GM18870 (cell line): ENCODE measurements at regions not wholly inside any gene's neighbourhood (a gene's known extent, or its start where the extent isn't known, plus 50 kb on each side); places are given as distances from the start of the nearest gene placed in this dataset.

Experiments
- ATAC-seq: cut with Tn5 transposase; IDR thresholded peaks from one replicate; pipeline ENCODE4 v1.9.1; 2021; ENCODE audit warnings: moderate library complexity; ENCODE audit not compliant: unreplicated experiment

DNA sequence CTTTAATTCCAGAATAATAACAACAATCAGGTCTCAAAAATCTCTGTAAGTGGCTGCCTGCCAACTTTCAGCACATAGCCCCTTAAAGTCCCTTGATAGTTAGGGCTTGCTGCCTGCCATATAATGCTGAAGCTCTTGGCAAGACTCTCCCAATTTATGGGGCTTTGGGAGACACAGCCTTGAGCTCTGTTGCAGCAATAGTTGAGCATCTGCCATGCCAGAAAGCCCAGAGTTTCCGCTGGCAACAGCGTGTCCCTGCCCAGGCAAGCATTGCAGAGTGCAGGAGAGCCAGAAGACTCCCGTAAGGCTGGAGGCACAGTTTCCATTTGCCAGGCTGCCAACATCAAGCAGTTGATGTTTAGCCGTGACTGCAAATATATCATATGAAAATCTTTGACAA lies 678.5 kb upstream of the NUDT12 start:
- ATAC-seq, result no peak

DNA sequence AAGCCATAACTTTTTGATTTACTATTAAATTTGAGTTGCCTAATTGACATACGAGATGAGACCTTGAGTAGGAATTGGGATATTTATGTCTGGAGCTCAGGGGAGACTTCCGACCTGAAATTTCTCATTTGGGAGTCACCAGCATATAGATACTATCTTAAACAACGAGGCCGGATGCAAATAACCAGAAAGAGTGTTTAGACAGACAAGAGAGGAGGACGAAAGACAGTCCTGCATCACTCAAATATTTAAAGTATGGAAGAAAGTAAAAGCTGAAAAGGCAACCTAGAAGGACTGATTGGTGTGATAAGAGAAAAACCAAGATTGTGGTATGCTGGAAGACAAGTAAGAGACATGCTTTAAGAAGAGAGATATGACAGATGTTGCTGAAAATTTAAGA lies 675.0 kb upstream of the NUDT12 start:
- no peak for ATAC-seq

DNA sequence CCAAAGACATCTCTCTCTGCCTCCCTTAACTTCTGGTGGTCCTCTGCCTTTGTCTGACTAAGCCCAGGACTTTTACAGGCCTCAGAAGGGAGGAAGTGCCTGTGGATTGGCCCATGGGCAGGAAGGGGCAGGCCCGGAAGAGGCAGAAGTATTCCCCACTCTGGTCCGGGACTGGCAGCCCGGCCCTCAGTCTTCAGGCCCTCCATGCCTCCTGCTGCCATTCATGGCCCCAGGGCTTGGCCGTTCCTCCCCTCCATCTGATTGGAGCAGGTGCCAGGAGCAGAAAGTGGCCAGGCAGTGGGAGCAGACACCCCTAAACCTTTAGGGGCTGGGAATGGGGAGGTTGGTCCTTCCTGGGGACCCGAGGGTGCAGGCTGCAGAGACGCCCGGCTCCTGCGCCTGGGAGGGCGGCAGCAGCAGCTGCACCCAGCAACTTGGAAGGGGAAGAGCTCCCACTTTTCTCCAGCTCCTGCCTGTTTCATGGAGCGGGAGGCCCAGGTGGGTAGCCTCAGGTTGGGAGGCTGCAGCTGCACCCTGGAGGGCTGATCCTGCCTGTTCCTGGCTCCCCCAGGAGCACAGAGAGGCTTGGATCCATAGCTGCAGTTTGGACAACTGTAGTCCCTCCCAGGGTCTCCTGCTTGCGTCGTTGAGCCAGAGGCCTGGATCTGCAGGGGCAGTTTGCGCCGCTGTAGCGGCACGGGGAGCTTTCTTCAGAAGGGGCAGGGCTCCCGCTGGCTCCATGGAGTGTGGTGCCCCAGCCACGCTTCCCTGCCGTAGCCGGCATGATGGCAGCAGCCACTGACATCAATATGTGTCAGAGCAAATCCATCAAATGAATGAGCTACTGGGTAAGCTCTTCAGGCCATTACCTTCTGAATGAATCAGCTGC lies 661.5 kb upstream of the NUDT12 start:
- no peak for ATAC-seq

DNA sequence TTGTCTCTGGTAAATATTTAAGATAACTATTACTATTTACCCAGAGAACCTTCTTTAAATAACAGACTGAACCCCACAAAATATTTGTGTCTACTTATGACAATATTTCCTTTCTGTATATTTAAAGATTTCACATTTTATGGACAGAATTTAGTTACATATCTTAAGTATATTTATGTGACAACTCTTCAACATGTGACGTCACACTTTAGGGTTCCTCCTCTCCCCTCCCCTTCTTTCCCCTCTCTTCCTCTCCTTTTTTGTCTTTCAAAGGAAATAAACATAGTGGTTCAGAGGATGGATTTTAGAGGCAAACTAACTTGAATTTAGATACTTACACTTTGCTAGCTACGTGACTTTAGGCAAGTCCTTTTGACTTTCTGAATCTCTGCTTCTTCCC lies 655.6 kb upstream of the NUDT12 start:
- no peak for ATAC-seq

DNA sequence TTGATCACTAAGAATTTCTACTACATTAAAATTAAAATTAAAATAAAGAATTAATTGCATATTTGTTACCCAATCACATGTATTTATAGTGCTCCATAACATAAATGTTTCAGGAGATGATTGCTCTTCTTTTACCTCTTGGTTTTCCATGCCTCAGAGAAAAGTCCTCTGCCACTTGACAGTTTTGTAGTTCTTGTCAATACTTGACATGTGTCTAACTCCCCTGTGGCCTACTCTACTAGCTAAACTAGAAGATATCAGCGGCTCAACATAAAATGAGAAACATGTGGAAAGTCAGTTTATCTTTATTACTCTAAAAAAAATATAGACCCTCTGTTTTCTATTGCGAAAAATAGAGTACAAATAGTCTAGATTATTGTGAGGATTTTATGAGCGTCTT lies 650.6 kb upstream of the NUDT12 start:
- no peak for ATAC-seq

DNA sequence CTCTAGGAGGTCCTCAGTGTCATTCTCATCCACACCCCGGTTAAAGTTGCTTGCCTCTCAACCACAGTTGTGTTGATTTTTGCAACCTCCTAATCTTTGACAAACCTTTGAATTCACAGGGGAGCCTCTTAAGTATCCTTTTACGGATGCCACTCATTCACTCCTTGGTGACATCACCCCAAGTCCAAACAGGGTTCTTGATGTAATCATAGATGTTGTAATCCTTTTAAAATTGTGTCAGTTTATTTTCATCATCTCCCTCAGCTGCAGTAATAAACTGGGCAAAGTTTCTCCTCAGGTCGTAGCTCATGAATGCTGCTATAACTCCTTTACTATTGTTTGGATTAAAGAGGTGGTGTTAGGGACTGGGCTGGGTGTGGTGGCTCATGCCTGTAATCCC lies 637.2 kb upstream of the NUDT12 start:
- no peak for ATAC-seq

DNA sequence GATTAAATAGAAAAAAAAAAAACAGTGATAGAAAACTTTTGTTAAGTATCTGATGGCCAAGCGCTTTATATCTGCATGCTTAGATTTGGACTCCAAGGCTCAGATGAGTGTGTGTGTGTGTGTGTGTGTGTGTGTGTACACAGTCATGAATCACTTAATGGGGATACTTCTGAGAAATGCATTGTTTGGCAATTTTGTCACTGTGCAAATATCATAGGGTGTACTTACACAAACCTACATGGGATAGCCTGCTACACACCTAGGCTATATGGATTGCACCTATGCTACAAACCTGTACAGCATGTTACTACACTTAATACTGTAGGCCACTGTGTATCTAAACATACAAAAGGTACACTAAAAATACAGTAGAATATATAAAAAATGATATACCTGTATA lies 635.6 kb upstream of the NUDT12 start:
- no peak for ATAC-seq

DNA sequence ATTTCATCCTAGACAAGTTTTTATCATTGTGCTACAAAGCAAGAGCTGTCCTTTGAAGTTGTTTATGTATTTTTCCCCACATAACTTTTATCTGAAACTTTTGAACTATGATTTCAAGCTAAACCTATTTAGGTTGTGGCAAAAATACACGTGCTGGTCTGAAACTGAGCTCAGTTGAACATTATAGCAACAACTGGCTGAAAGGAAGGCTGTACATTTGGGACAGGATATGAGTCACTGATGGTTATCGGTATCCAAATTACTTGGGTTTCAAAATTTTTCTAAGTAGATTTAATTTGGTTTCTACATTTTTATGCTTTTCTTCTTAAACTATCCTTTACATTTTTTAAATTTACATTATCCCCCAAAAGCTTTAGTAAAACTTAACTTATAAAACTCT lies 627.3 kb upstream of the NUDT12 start:
- no peak for ATAC-seq

DNA sequence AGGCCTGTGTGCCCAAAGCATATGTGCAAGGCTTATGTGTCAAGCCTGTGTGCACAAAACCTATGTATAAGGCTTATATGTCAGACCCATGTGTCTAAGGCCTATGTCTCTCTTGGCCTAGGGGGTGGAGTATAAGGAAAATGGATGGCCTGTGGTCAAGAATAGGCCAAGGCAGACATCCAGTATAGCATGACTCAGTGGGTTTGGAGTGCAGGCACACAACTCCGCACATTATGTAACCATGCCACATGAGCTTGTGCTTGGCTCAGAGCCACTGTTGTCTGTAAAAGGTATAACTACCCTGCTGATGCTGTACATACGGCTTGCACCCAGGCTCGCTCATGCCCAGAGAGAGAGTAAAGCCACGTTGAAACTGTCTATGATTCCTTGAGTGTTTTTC lies 626.4 kb upstream of the NUDT12 start:
- ATAC-seq, result no peak

DNA sequence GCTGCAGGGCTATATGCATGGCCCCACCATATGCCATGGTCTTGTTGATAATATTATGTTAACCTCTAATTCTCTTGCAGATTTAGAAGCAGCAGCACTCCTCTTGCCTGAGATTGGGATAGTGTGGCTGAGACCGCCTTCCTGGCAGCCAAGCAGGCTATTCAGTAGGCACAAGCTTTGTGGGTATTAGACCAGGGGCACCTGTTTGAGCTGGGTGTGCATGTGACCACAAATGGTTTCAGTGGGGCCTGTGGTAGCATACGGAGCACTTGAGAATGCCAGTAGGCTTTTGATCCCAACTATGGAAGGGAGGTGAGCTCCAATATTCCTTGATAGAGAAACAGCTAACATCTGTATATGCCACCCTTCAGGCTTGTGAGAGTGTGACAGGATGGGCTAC lies 625.1 kb upstream of the NUDT12 start:
- ATAC-seq, result no peak

DNA sequence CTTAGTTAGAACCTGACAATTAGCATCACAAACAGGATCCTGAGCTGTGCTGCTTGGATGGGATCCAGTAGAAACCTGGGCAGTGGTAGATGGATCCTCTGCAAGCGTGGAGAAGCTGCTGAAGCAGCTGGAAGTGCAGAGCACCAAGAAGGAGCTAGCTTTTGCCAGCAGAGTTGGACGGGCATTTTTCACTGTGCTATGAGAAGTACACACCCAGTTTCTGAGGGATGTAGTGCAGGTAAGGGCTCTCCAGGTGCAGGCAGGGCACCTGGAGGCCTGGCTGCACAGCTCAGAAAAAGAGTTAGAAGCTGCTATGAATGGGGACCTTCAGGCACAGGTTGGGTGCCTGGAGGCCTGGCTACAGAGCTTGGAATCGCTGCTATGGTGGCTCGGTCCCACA lies 623.9 kb upstream of the NUDT12 start:
- ATAC-seq, result no peak

DNA sequence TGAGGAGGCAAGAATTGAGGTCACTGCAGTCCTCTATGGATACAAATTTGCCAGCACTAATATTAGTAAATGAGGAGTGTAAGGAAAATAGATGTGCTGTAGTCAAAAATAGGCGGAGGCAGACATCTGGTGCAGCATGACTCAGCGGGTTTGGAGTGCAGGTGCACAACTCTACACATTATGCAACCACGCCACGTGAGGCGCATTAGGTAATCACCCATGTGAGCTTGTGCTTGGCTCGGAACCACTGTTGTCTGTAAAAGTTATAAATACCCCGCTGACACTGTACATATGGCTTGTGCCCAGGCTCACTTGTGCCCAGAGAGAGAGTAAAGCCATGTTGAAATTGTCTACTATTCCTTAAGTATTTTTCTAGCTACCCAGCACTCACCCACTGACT lies 623.5 kb upstream of the NUDT12 start:
- ATAC-seq, result no peak

DNA sequence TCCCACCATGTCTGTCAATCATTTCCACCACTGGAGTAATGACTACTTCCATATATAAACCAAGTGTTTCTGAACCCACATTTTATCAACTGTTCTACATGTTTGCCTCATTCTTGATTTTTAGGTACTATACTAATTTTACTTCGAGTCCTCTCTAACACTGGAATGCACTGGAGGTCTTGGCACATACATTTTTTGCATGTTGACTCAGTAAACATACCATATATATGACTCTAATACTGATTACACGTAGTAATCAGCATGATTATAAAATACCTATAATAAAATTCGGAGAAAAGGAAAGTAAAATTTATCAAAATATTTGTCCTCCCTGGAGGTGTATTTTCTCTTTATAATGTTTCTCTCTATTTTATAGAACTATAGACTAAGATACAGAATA lies 621.7 kb upstream of the NUDT12 start:
- ATAC-seq, result no peak

DNA sequence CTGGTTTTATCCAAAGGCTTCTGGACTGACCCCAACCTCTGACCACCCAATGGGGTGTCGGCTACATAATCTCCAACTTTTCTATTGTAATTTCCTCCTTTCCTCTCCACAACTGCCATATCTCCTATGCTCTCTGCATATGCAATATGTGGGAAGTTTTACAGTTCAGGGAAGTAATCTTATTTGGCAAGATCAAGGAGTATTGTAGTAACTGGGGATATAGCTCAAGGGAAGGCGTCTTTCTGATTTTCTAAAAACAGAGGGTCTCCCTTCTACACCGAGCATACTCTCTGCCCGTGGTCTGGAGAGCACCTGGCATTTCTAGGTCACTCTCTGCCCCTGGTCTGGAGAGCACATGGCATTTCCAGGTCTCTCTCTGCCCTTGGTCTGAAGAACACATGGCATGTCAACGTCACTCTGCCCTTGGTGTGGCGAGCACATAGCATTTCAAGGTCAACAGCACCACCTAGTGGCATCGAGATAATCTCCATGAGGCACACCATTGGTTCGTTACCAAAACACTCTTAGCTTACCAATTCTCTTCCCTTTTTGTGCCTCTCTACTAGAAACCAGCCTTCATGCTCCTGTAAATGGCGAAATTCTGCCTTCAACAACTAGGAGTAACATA lies 616.4 kb upstream of the NUDT12 start:
- peak; percentile 87 for ATAC-seq

DNA sequence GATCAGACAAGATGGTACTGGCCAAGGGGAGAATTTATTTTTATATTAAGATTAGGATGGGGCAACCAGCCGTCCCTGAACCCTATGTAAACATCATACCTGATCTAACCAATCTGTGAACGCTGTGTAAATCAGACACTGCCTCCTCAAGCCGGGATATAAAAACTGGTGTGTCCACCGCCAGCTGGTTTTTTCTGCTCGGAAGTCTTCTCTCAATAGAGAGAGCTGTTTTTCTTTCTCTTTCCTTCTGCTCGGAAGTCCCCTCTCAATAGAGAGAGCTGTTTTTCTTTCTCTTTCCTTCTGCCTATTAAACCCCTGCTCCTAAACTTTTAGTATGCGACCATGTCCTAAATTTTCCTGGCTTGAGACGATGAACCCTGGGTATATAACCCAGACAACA lies 615.5 kb upstream of the NUDT12 start:
- no peak for ATAC-seq

DNA sequence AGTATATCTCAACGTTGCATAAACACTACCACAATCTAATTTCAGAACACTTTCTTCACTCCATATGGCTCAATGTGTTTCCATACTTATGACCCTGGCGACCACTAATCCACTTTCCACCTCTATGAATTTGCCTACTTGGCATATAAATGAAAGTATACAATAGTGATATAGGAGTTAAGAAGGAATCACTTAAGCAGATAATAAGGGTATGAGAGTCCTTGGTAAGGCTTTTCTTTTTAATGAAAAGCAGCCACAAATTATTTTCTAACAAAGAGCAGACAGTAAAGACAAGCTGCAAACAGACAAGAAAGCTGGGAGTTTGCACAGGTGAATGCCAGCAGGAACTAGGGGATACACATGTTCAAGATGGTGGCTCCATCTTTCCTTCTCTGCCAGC lies 615.1 kb upstream of the NUDT12 start:
- ATAC-seq, result no peak

DNA sequence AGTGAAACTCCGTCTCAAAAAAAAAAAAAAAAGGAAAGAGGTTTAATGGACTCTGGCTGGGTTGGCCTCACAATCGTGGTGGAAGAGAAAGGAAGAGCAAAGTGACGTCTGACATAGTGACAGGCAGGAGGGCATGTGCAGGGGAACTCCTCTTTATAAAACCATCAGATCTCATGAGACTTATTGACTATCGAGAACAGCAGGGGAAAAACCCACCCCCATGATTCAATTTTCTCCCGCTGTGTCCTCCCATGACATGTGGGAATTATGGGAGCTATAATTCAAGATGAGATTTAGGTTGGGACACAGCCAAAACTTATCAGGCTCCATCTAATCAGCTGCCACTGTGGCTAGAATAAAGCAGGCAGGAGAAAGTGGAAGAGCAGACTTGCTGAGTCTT lies 610.4 kb upstream of the NUDT12 start:
- ATAC-seq, result no peak

DNA sequence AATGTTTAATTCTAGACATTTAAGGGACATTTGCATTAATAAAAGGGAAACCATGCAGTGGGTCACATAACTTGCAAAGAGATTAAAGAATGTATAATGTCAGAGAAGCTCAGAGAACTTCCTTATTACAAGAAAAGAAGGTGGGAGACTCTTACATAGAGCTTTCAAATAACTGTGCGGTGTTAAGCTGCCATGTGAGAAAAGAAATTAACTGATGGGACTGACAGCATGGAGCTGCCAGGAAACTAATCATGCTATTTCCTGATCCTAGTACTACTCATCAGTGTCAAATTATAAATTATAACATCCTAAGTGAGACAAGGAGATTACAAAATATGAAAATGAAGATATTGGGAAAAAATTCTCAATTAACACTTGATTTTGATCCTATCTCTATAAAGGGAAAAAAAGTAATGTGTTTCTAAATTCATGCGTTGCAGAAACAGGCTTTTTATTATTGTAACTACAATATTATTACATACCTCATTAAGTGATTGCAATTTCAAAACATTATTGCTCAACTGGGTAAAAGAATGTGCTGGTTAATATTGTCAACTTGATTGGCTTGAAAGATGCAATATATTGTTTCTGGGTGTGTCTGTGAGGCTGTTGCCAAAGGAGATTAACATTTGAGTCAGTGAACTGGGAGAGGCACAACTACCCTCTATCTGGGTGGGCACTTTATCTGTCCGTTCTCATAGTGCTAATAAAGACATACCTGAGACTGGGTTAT lies 609.5 kb upstream of the NUDT12 start:
- no peak for ATAC-seq

DNA sequence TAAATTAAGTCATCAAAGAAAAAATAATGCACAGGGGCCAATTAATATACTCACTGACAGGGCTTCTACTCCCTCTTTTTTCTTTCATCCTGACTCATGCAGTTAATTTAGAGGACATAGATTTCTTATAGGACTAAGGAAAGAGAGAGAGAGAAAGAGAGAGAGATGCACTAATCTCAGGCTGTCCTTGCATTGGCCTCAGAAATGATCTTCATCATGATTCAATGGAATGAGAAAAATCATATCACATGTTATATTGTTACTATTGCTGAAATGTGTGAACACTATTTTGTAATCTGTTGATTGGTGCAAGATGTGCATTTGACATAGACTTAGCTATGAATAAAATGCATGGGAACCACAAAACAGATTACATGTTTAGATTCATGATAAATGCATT lies 608.3 kb upstream of the NUDT12 start:
- no peak for ATAC-seq

DNA sequence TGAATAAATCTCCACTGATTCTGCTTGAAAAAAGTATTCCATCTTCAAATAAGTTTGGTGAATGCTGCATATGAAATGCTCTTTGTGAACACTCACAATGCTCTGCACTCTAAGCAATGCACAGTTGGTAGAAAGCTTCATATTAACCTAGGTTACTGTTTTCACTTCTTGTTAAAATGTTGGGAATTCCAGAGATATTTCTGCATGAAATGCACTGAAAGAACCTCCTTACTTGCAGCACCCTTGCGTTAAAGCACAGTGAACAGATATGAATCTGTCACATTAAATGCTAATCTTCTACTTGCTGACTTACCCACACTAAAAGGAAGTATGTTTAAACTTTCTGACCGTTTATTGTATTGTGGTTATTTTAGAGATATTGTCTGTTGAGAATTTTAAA lies 584.1 kb upstream of the NUDT12 start:
- ATAC-seq, result no peak

DNA sequence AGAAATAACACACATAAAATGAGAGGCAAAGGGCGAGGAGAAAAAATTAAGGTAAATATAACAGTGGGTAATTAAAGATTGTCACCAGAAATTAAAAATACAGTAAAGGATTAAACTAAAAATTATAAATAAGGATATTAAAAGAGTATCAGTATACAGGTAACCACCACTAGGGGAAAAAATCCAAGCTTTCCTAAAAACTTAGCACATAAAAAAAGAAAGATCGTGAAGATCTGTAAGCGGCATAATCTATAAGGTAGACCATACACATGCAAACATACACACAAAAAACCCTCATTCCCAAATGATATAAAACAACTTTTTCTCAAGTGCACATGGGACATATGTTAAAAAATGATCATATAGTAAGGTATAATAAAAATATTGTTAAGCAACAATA lies 577.3 kb upstream of the NUDT12 start:
- ATAC-seq, result no peak

DNA sequence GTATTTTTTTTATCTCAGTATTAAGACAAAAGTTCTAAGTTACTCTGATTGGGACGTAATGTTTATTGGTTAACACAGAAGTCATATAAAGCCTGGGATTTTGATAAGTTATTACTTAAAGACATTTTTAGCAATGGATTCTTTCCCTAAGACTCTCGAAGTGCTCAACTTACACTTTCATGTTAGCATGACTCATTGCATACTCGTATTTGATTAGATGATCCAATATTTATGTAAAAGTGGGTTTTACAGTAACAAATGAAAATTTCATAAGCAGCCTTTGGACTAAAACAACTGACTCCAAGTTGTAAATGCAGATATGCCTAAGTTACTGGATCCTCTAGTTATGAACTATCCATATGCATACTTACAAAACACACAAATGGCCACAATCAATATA lies 567.7 kb upstream of the NUDT12 start:
- no peak for ATAC-seq
